SK-N-SH treated with all-trans-retinoic acid at 6 μM for 48 hours (cell line): ENCODE measurements at regions not wholly inside any gene's neighbourhood (a gene's known extent, or its start where the extent isn't known, plus 50 kb on each side); places are given as distances from the start of the nearest gene placed in this dataset.

Experiments
- ATAC-seq: fragments of 200-7000 bp; cut with Tn5 transposase; 3 replicates; pipeline ENCODE4 v1.9.1; 2020; ENCODE audit warnings: mild to moderate bottlenecking, moderate library complexity
- ARNTL ChIP-seq: fragments of 450-650 bp; formaldehyde crosslinking; IDR thresholded peaks from 2 replicates; pipeline ENCODE4 v1.5.0; 2020; ENCODE audit warnings: low read depth, mild to moderate bottlenecking, moderate library complexity, borderline replicate concordance
- BACH2 ChIP-seq: fragments of 250-450 bp; sonication (Bioruptor Pico); IDR thresholded peaks from 2 replicates; pipeline ENCODE4 v1.9.0; 2021; ENCODE audit warnings: mild to moderate bottlenecking, borderline replicate concordance
- CSDC2 ChIP-seq: fragments of 250-450 bp; sonication (Bioruptor Pico); IDR thresholded peaks from 2 replicates; pipeline ENCODE4 v1.5.0; 2020; ENCODE audit warnings: mild to moderate bottlenecking, moderate library complexity
- ESRRG ChIP-seq: fragments of 250-450 bp; sonication (Bioruptor Pico); IDR thresholded peaks from 2 replicates; pipeline ENCODE4 v1.6.1; 2021; ENCODE audit warnings: mild to moderate bottlenecking
- GLIS3 ChIP-seq: fragments of 250-450 bp; sonication (Bioruptor Pico); IDR thresholded peaks from 2 replicates; pipeline ENCODE4 v1.5.0; 2020; ENCODE audit warnings: mild to moderate bottlenecking, moderate library complexity
- ISL1 ChIP-seq: fragments of 250-450 bp; sonication (Bioruptor Pico); IDR thresholded peaks from 2 replicates; pipeline ENCODE4 v2.1.2; 2022; ENCODE audit warnings: mild to moderate bottlenecking, moderate library complexity
- OSR1 ChIP-seq: fragments of 250-450 bp; sonication (Bioruptor Pico); IDR thresholded peaks from 2 replicates; pipeline ENCODE4 v1.8.0; 2022; ENCODE audit warnings: moderate library complexity, mild to moderate bottlenecking, inconsistent platforms
- PPARA ChIP-seq: fragments of 250-450 bp; sonication (Bioruptor Pico); IDR thresholded peaks from 2 replicates; pipeline ENCODE4 v1.5.0; 2020; ENCODE audit warnings: mild to moderate bottlenecking, borderline replicate concordance
- RARB ChIP-seq: fragments of 250-450 bp; sonication (Bioruptor Pico); IDR thresholded peaks from 2 replicates; pipeline ENCODE4 v1.8.0; 2021; ENCODE audit warnings: mild to moderate bottlenecking, moderate library complexity
- SNAI2 ChIP-seq: fragments of 250-450 bp; sonication (Bioruptor Pico); IDR thresholded peaks from 2 replicates; pipeline ENCODE4 v1.5.0; 2020; ENCODE audit warnings: mild to moderate bottlenecking, moderate library complexity
- TOX ChIP-seq: fragments of 250-450 bp; sonication (Bioruptor Pico); IDR thresholded peaks from 2 replicates; pipeline ENCODE4 v1.8.0; 2021; ENCODE audit warnings: mild to moderate bottlenecking, moderate library complexity, borderline replicate concordance
- ZC3H10 ChIP-seq: fragments of 250-450 bp; sonication (Bioruptor Pico); IDR thresholded peaks from 2 replicates; pipeline ENCODE4 v1.5.1; 2021; ENCODE audit warnings: mild to moderate bottlenecking, moderate library complexity
- ZFP3 ChIP-seq: fragments of 250-450 bp; sonication (Bioruptor Pico); IDR thresholded peaks from 2 replicates; pipeline ENCODE4 v1.5.0; 2020; ENCODE audit warnings: mild to moderate bottlenecking, moderate library complexity
- ZFP30 ChIP-seq: fragments of 450-650 bp; formaldehyde crosslinking; IDR thresholded peaks from 2 replicates; pipeline ENCODE4 v1.5.0; 2022; ENCODE audit warnings: mild to moderate bottlenecking, moderate library complexity
- ZNF565 ChIP-seq: fragments of 450-650 bp; formaldehyde crosslinking; conservative IDR thresholded peaks from 2 replicates; pipeline ENCODE4 v1.5.0; 2020; ENCODE audit warnings: low read depth, mild to moderate bottlenecking, moderate library complexity
- ZNF70 ChIP-seq: fragments of 450-650 bp; formaldehyde crosslinking; IDR thresholded peaks from 2 replicates; pipeline ENCODE4 v1.5.0; 2020; ENCODE audit warnings: mild to moderate bottlenecking, moderate library complexity
- ZNF8 ChIP-seq: fragments of 450-650 bp; formaldehyde crosslinking; IDR thresholded peaks from 2 replicates; pipeline ENCODE4 v1.5.0; 2020; ENCODE audit warnings: mild to moderate bottlenecking, moderate library complexity
- TF ChIP-seq, protein P1 (sequence below): fragments of 250-450 bp; sonication (Bioruptor Pico); IDR thresholded peaks from 2 replicates; pipeline ENCODE4 v1.5.1; 2021; ENCODE audit warnings: mild to moderate bottlenecking, moderate library complexity
- TF ChIP-seq, protein P2 (sequence below): fragments of 250-450 bp; sonication (Bioruptor Pico); IDR thresholded peaks from 2 replicates; pipeline ENCODE4 v1.5.0; 2020; ENCODE audit warnings: mild to moderate bottlenecking, moderate library complexity
- TF ChIP-seq, protein P3 (sequence below): fragments of 250-450 bp; sonication (Bioruptor Pico); IDR thresholded peaks from 2 replicates; pipeline ENCODE4 v1.8.0; 2020; ENCODE audit warnings: mild to moderate bottlenecking, moderate library complexity, borderline replicate concordance
- TF ChIP-seq, protein P4 (sequence below): fragments of 250-450 bp; sonication (Bioruptor Pico); IDR thresholded peaks from 2 replicates; pipeline ENCODE4 v1.8.0; 2021; ENCODE audit warnings: low read depth, mild to moderate bottlenecking, moderate library complexity, borderline replicate concordance
- TF ChIP-seq, protein P5 (sequence below): fragments of 250-450 bp; sonication (Bioruptor Pico); IDR thresholded peaks from 2 replicates; pipeline ENCODE4 v1.5.1; 2020; ENCODE audit warnings: low read depth, mild to moderate bottlenecking, moderate library complexity

DNA sequence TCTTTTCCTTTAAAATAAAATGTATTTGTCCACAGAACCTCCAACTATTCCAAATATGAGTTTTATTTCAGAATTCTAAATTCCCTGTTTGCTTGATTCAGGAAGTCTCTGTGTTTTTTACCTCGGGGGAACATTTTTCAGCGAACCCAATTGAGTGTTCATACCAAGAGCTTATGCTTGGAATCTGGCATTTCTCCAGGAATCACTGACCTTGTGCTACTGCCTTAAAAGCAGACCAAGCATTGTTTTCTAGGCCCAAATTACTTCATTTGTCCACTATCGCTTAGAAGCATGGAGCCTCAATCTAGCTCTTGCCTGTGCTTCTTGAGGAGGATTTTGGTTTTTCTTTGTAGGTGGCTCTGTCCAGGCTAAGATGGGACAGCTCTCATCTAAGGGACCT lies 59.4 kb downstream of the EBLN1 start:
- no peak for ATAC-seq
- TF ChIP-seq RARB (no peak), ZFP3 (CRISPR knock-in tag) (no peak), PPARA (CRISPR knock-in tag) (no peak), GLIS3 (CRISPR knock-in tag) (no peak), ZC3H10 (CRISPR knock-in tag) (no peak), BACH2 (CRISPR knock-in tag) (no peak), OSR1 (CRISPR knock-in tag) (no peak), ZNF8 (CRISPR knock-in tag) (no peak), TOX (CRISPR knock-in tag) (no peak)
- TF ChIP-seq, protein P1, sequence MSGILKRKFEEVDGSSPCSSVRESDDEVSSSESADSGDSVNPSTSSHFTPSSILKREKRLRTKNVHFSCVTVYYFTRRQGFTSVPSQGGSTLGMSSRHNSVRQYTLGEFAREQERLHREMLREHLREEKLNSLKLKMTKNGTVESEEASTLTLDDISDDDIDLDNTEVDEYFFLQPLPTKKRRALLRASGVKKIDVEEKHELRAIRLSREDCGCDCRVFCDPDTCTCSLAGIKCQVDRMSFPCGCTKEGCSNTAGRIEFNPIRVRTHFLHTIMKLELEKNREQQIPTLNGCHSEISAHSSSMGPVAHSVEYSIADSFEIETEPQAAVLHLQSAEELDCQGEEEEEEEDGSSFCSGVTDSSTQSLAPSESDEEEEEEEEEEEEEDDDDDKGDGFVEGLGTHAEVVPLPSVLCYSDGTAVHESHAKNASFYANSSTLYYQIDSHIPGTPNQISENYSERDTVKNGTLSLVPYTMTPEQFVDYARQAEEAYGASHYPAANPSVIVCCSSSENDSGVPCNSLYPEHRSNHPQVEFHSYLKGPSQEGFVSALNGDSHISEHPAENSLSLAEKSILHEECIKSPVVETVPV (CRISPR knock-in tag) = no peak

DNA sequence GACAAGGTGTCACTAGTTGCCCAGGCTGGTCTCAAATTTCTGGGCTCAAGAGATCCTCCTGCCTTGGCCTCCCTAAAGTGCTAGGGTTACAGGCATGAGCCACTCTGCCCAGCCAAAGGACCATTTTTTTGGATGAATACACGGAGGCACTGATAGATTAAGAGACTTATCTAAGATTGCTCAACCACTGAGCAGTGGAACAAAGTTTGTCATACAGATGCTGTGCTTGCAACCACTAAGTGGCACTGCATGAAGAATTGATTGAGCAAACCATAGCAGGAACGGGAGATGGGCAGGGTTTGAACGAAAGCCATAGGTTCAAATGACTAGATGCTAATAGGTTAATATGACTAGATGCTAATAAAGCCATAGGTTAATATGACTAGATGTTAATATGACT lies 61.1 kb downstream of the EBLN1 start:
- no peak for ATAC-seq
- TF ChIP-seq, protein P2, sequence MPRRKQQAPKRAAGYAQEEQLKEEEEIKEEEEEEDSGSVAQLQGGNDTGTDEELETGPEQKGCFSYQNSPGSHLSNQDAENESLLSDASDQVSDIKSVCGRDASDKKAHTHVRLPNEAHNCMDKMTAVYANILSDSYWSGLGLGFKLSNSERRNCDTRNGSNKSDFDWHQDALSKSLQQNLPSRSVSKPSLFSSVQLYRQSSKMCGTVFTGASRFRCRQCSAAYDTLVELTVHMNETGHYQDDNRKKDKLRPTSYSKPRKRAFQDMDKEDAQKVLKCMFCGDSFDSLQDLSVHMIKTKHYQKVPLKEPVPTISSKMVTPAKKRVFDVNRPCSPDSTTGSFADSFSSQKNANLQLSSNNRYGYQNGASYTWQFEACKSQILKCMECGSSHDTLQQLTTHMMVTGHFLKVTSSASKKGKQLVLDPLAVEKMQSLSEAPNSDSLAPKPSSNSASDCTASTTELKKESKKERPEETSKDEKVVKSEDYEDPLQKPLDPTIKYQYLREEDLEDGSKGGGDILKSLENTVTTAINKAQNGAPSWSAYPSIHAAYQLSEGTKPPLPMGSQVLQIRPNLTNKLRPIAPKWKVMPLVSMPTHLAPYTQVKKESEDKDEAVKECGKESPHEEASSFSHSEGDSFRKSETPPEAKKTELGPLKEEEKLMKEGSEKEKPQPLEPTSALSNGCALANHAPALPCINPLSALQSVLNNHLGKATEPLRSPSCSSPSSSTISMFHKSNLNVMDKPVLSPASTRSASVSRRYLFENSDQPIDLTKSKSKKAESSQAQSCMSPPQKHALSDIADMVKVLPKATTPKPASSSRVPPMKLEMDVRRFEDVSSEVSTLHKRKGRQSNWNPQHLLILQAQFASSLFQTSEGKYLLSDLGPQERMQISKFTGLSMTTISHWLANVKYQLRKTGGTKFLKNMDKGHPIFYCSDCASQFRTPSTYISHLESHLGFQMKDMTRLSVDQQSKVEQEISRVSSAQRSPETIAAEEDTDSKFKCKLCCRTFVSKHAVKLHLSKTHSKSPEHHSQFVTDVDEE = no peak
- TF ChIP-seq CSDC2 (no peak), PPARA (CRISPR knock-in tag) (no peak), ISL1 (CRISPR knock-in tag) (no peak), ZNF8 (CRISPR knock-in tag) (no peak), ZNF565 (CRISPR knock-in tag) (no peak), GLIS3 (CRISPR knock-in tag) (no peak), ZFP30 (CRISPR knock-in tag) (no peak), BACH2 (CRISPR knock-in tag) (no peak), TOX (CRISPR knock-in tag) (no peak), OSR1 (CRISPR knock-in tag) (no peak), RARB (no peak), ARNTL (CRISPR knock-in tag) (no peak), ESRRG (CRISPR knock-in tag) (no peak)
- TF ChIP-seq, protein P3, sequence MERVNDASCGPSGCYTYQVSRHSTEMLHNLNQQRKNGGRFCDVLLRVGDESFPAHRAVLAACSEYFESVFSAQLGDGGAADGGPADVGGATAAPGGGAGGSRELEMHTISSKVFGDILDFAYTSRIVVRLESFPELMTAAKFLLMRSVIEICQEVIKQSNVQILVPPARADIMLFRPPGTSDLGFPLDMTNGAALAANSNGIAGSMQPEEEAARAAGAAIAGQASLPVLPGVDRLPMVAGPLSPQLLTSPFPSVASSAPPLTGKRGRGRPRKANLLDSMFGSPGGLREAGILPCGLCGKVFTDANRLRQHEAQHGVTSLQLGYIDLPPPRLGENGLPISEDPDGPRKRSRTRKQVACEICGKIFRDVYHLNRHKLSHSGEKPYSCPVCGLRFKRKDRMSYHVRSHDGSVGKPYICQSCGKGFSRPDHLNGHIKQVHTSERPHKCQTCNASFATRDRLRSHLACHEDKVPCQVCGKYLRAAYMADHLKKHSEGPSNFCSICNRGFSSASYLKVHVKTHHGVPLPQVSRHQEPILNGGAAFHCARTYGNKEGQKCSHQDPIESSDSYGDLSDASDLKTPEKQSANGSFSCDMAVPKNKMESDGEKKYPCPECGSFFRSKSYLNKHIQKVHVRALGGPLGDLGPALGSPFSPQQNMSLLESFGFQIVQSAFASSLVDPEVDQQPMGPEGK (CRISPR knock-in tag) = no peak
- TF ChIP-seq, protein P4, sequence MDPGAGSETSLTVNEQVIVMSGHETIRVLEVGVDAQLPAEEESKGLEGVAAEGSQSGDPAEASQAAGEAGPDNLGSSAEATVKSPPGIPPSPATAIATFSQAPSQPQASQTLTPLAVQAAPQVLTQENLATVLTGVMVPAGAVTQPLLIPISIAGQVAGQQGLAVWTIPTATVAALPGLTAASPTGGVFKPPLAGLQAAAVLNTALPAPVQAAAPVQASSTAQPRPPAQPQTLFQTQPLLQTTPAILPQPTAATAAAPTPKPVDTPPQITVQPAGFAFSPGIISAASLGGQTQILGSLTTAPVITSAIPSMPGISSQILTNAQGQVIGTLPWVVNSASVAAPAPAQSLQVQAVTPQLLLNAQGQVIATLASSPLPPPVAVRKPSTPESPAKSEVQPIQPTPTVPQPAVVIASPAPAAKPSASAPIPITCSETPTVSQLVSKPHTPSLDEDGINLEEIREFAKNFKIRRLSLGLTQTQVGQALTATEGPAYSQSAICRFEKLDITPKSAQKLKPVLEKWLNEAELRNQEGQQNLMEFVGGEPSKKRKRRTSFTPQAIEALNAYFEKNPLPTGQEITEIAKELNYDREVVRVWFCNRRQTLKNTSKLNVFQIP = no peak
- TF ChIP-seq, protein P5, sequence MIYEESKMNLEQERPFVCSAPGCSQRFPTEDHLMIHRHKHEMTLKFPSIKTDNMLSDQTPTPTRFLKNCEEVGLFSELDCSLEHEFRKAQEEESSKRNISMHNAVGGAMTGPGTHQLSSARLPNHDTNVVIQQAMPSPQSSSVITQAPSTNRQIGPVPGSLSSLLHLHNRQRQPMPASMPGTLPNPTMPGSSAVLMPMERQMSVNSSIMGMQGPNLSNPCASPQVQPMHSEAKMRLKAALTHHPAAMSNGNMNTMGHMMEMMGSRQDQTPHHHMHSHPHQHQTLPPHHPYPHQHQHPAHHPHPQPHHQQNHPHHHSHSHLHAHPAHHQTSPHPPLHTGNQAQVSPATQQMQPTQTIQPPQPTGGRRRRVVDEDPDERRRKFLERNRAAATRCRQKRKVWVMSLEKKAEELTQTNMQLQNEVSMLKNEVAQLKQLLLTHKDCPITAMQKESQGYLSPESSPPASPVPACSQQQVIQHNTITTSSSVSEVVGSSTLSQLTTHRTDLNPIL (CRISPR knock-in tag) = no peak
- TF ChIP-seq, protein P1 (CRISPR knock-in tag) = no peak

DNA sequence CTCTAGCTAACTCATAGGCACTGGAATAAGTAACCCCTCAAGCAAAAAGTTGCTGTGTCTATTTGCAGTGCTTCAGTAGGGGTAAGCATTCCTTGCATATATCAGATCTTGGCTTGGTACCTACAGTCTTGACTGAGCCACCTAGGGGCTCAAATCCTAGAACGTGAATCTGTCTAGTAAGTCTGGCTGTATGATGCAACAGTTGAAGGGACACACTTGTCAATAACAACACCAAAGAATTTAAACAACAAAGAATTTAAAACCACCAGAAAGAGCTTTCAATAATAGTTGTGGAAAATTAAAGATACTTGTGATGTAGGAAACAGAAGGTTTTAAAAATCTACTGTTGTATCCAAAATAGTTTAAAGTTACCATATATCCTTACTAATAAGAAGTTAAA lies 65.4 kb downstream of the EBLN1 start:
- ATAC-seq = no peak
- TF ChIP-seq, protein P1 (CRISPR knock-in tag) = no peak
- TF ChIP-seq ARNTL (CRISPR knock-in tag) (no peak), RARB (no peak), ZNF70 (CRISPR knock-in tag) (no peak), PPARA (CRISPR knock-in tag) (no peak), ZFP3 (CRISPR knock-in tag) (no peak), BACH2 (CRISPR knock-in tag) (no peak), ZC3H10 (CRISPR knock-in tag) (no peak), GLIS3 (CRISPR knock-in tag) (no peak), OSR1 (CRISPR knock-in tag) (no peak), SNAI2 (CRISPR knock-in tag) (no peak)
- TF ChIP-seq, protein P4 = no peak
